ENCODE measurements at regions not wholly inside any gene's neighbourhood (a gene's known extent, or its start where the extent isn't known, plus 50 kb on each side); places are given as distances from the start of the nearest gene placed in this dataset.
"Not testable (repeated sequence)": the region's sequence is repeated elsewhere in the genome, so short reads cannot be mapped to it uniquely, and the experiment has no call there.

GRCh38 chr16:29061467-29061921 is 76.6 kb downstream of the LAT start:
- not testable (repeated sequence) for DNase-seq

DNA sequence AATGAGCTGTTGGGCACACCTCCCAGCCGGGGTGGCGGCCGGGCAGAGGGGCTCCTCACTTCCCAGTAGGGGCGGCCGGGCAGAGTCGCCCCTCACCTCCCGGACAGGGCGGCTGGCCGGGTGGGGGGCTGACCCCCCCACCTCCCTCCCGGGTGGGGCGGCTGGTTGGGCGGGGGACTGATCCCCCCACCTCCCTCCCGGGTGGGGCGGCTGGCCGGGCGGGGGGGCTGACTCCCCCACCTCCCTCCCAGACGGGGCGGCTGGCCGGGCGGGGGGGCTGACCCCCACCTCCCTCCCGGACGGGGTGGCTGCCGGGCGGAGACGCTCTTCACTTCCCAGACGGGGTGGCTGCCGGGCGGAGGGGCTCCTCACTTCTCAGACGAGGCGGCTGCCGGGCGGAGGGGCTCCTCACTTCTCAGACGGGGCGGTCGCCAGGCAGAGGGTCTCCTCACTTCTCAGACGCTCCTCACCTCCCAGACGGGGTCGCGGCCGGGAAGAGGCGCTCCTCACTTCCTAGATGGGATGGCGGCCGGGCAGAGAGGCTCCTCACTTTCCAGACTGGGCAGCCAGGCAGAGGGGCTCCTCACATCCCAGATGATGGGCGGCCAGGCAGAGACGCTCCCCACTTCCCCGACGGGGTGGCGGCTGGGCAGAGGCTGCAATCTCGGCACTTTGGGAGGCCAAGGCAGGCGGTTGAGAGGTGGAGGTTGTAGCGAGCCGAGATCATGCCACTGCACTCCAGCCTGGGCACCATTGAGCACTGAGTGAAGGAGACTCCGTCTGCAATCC is 75.4 kb downstream of the LAT start:
- not testable (repeated sequence) for DNase-seq

GRCh38 chr16:29059575-29059974 is 74.7 kb downstream of the LAT start:
- not testable (repeated sequence) for DNase-seq

All from amygdala (tissue), 56 donors.